ENCODE measurements at regions not wholly inside any gene's neighbourhood (a gene's known extent, or its start where the extent isn't known, plus 50 kb on each side); places are given as distances from the start of the nearest gene placed in this dataset.
A peak's percentile ranks its signal among the peaks of the same experiment; 100 is the strongest.

GRCh38 chr9:35540315-35540714 lies 50.4 kb downstream of the RUSC2 start:
- BruUV-seq (replicated peaks): no TSS peak
- intact Hi-C loops (cut with micrococcal nuclease): no loop called here
- H3K4me3 Mint-ChIP-seq (ENCODE audit: unreplicated experiment): no peak overlapping the region
- no peaks in the 10 kb centered on the region for H3K27me3 Mint-ChIP-seq (ENCODE audit: insufficient read depth, unreplicated experiment)
- H3K9me3 Mint-ChIP-seq (ENCODE audit: unreplicated experiment): no peaks in the 10 kb centered on the region
- H3K36me3 Mint-ChIP-seq (ENCODE audit: insufficient read depth, unreplicated experiment): no peaks in the 10 kb centered on the region
- ChIA-PET CTCF (interaction anchor here (1.0 to 8.0 kb wide), 4 partner anchors 14 to 60 kb away, joined by 3 to 47 read pairs (median 4); no protein-coding TSS in a partner anchor), POLR2A (no interaction called here)
- no peak for TF ChIP-seq CTCF (IDR thresholded peaks at IDR 0.05; ENCODE audit: unreplicated experiment)
- H3K4me1 Mint-ChIP-seq (ENCODE audit: insufficient read depth, unreplicated experiment): peaks cover 10% of the 10 kb centered on the region
- DNase-seq (ENCODE audit: unreplicated experiment): no peak
- no peak overlapping the region for H3K27ac Mint-ChIP-seq (ENCODE audit: low read depth, unreplicated experiment)

- no peak for TF ChIP-seq CTCF (IDR thresholded peaks at IDR 0.05; ENCODE audit: unreplicated experiment)
- peaks cover 24% of the 10 kb centered on the region for H3K36me3 Mint-ChIP-seq (ENCODE audit: insufficient read depth, unreplicated experiment)
- ChIA-PET CTCF (interaction anchor here (1.1 to 1.4 kb wide), 2 partner anchors 31 to 57 kb away, joined by 3 read pairs; partner anchors contain the start of gene RUSC2), POLR2A (no interaction called here)
- H3K27me3 Mint-ChIP-seq (ENCODE audit: insufficient read depth, unreplicated experiment): no peaks in the 10 kb centered on the region
- intact Hi-C loops (cut with micrococcal nuclease): no loop called here
- H3K9me3 Mint-ChIP-seq (ENCODE audit: unreplicated experiment): no peaks in the 10 kb centered on the region
- TSS peak; percentile 27 for BruUV-seq (replicated peaks)
- H3K4me1 Mint-ChIP-seq (ENCODE audit: insufficient read depth, unreplicated experiment): peaks cover 12% of the 10 kb centered on the region
- H3K27ac Mint-ChIP-seq (ENCODE audit: low read depth, unreplicated experiment): no peak overlapping the region
- H3K4me3 Mint-ChIP-seq (ENCODE audit: unreplicated experiment): no peak overlapping the region
- no peak for DNase-seq (ENCODE audit: unreplicated experiment)
Measured at GRCh38 chr9:35546853-35547252, 56.9 kb downstream of the RUSC2 start.

- TF ChIP-seq CTCF (IDR thresholded peaks at IDR 0.05; ENCODE audit: unreplicated experiment): no peak
- Mint-ChIP-seq H3K9me3 (ENCODE audit: unreplicated experiment) (no peaks in the 10 kb centered on the region), H3K4me1 (ENCODE audit: insufficient read depth, unreplicated experiment) (peaks cover 12% of the 10 kb centered on the region), H3K27me3 (ENCODE audit: insufficient read depth, unreplicated experiment) (no peaks in the 10 kb centered on the region), H3K4me3 (ENCODE audit: unreplicated experiment) (no peak overlapping the region), H3K36me3 (ENCODE audit: insufficient read depth, unreplicated experiment) (peaks cover 24% of the 10 kb centered on the region), H3K27ac (ENCODE audit: low read depth, unreplicated experiment) (no peak overlapping the region)
- CTCF ChIA-PET: interaction anchor here (0.6 to 1.4 kb wide), 3 partner anchors 18 to 58 kb away, joined by 3 to 6 read pairs (median 3); partner anchors contain the start of gene RUSC2
- BruUV-seq (replicated peaks): no TSS peak
- POLR2A ChIA-PET: interaction anchor here (0.8 kb wide), 1 partner anchor 30 kb away, joined by 3 read pairs; no protein-coding TSS in a partner anchor
- intact Hi-C loops (cut with micrococcal nuclease): no loop called here
- DNase-seq (ENCODE audit: unreplicated experiment): no peak
Measured at GRCh38 chr9:35547889-35548418, 57.1 kb upstream of the TESK1 start.

GRCh38 chr9:35548571-35548970 lies 56.5 kb upstream of the TESK1 start:
- Mint-ChIP-seq H3K9me3 (ENCODE audit: unreplicated experiment) (no peaks in the 10 kb centered on the region), H3K27me3 (ENCODE audit: insufficient read depth, unreplicated experiment) (no peaks in the 10 kb centered on the region), H3K4me1 (ENCODE audit: insufficient read depth, unreplicated experiment) (peaks cover 12% of the 10 kb centered on the region), H3K36me3 (ENCODE audit: insufficient read depth, unreplicated experiment) (peaks cover 24% of the 10 kb centered on the region), H3K4me3 (ENCODE audit: unreplicated experiment) (no peak overlapping the region), H3K27ac (ENCODE audit: low read depth, unreplicated experiment) (no peak overlapping the region)
- no TSS peak for BruUV-seq (replicated peaks)
- CTCF ChIA-PET: interaction anchor here (1.4 kb wide), 1 partner anchor 17 kb away, joined by 6 read pairs; no protein-coding TSS in a partner anchor
- POLR2A ChIA-PET: interaction anchor here (0.8 kb wide), 1 partner anchor 31 kb away, joined by 3 read pairs; no protein-coding TSS in a partner anchor
- DNase-seq (ENCODE audit: unreplicated experiment): no peak
- TF ChIP-seq CTCF (IDR thresholded peaks at IDR 0.05; ENCODE audit: unreplicated experiment): no peak
- intact Hi-C loops (cut with micrococcal nuclease): no loop called here

Data from MCF 10A (cell line).